HG03066 (cell line): ENCODE measurements at regions not wholly inside any gene's neighbourhood (a gene's known extent, or its start where the extent isn't known, plus 50 kb on each side); places are given as distances from the start of the nearest gene placed in this dataset.
A peak's percentile ranks its signal among the peaks of the same experiment; 100 is the strongest.
"Not testable (repeated sequence)": the region's sequence is repeated elsewhere in the genome, so short reads cannot be mapped to it uniquely, and the experiment has no call there.

Experiments
- ATAC-seq: cut with Tn5 transposase; IDR thresholded peaks from one replicate; pipeline ENCODE4 v1.9.1; 2021; ENCODE audit warnings: low read depth; ENCODE audit not compliant: unreplicated experiment

GRCh38 chrY:7325531-7325930 is 414.0 kb upstream of the AMELY start:
- no peak for ATAC-seq

- no peak for ATAC-seq
Observed at GRCh38 chrY:7320751-7321150, 409.2 kb upstream of the AMELY start.

- not testable (repeated sequence) for ATAC-seq
Observed at GRCh38 chrY:7320171-7320570, 408.6 kb upstream of the AMELY start.

- no peak for ATAC-seq
Observed at GRCh38 chrY:7318122-7318521, 406.6 kb upstream of the AMELY start.

- ATAC-seq = no peak
Observed at GRCh38 chrY:7317571-7317970, 406.0 kb upstream of the AMELY start.

GRCh38 chrY:7310482-7311269 is 399.1 kb upstream of the AMELY start:
- no peak for ATAC-seq

GRCh38 chrY:7308816-7309215 is 397.3 kb upstream of the AMELY start:
- no peak for ATAC-seq

GRCh38 chrY:7302306-7302705 is 390.8 kb upstream of the AMELY start:
- no peak for ATAC-seq

- ATAC-seq = no peak
Observed at GRCh38 chrY:7299960-7300359, 388.4 kb upstream of the AMELY start.

GRCh38 chrY:7292113-7292512 is 380.6 kb upstream of the AMELY start:
- ATAC-seq = no peak

GRCh38 chrY:7289889-7290833 is 378.6 kb upstream of the AMELY start:
- peak; percentile 73 for ATAC-seq

GRCh38 chrY:7288611-7289010 is 377.1 kb upstream of the AMELY start:
- no peak for ATAC-seq

GRCh38 chrY:7287963-7288362 is 376.4 kb upstream of the AMELY start:
- ATAC-seq = not testable (repeated sequence)

- ATAC-seq = no peak
Observed at GRCh38 chrY:7285388-7285787, 373.8 kb upstream of the AMELY start.

- ATAC-seq = no peak
Observed at GRCh38 chrY:7283001-7283400, 371.4 kb upstream of the AMELY start.

GRCh38 chrY:7280151-7280740 is 368.7 kb upstream of the AMELY start:
- not testable (repeated sequence) for ATAC-seq

- no peak for ATAC-seq
Observed at GRCh38 chrY:7275751-7276150, 364.2 kb upstream of the AMELY start.

GRCh38 chrY:7275014-7275413 is 363.5 kb upstream of the AMELY start:
- ATAC-seq = no peak

- ATAC-seq = peak; percentile 16
Observed at GRCh38 chrY:7274369-7274913, 362.9 kb upstream of the AMELY start.

GRCh38 chrY:7273587-7274203 is 362.1 kb upstream of the AMELY start:
- peak; percentile 61 for ATAC-seq
